ENCODE measurements at regions not wholly inside any gene's neighbourhood (a gene's known extent, or its start where the extent isn't known, plus 50 kb on each side); places are given as distances from the start of the nearest gene placed in this dataset.

GRCh38 chr17:36732351-36732750 is 131.0 kb downstream of the MRM1 start:
- H3K4me2 ChIP-seq (ENCODE audit: insufficient read depth in 1 of 2, low read depth in 2 of 2, low read length in 2 of 2), result peak overlapping the region; percentile 52 to 64; a peak in 3 of 4 replicates
- H3K14ac ChIP-seq (ENCODE audit: insufficient read length), result no peak overlapping the region
- no peak for FAIRE-seq
- WGBS, 2 experiments (ENCODE audit: extremely low coverage in 1 of 2, insufficient coverage in 1 of 2, insufficient read length in 1 of 2, insufficient replicate concordance in 2 of 2, low coverage in 1 of 2, low lambda C conversion rate in 2 of 2, missing lambda C conversion rate in 1 of 2), result 83 to 100% methylated on average over 2 to 5 of the region's 5 CpGs
- no peak overlapping the region for H4K5ac ChIP-seq (ENCODE audit: insufficient read length, low read depth, low read length)
- no peak overlapping the region for H3K9ac ChIP-seq (replicated peaks in 1 of 4; ENCODE audit: extremely low read depth in 1 of 4, low read depth in 3 of 4, low read length in 3 of 4)
- no peaks in the 10 kb centered on the region for H3K9me3 ChIP-seq (ENCODE audit: insufficient read depth in 2 of 2, low read depth in 1 of 2, low read length in 1 of 2)
- no peak overlapping the region for H4K8ac ChIP-seq (ENCODE audit: extremely low read depth, insufficient read depth, low read length)
- no peak for DNase-seq (ENCODE audit: low read depth in 1 of 2, low spot score in 2 of 2)
- 0 out of 2 replicates have a peak overlapping the region, but pooled peaks have one; percentile 24 for H2BK5ac ChIP-seq (ENCODE audit: low read depth, low read length)
- no peak overlapping the region for H3K27ac ChIP-seq (ENCODE audit: low read depth, low read length)
- H3K4ac ChIP-seq (replicated peaks; ENCODE audit: insufficient read length, low read depth, low read length), result peak overlapping the region; percentile 81
- peak overlapping the region in 1 of 4 experiments; percentile 23; a peak in 1 of 8 replicates for H3K4me3 ChIP-seq (ENCODE audit: extremely low read depth in 1 of 4, insufficient read depth in 2 of 4, low read depth in 3 of 4, low read length in 4 of 4)
- peak overlapping the region; percentile 83 for H4K91ac ChIP-seq (replicated peaks; ENCODE audit: insufficient read length, low read length)
- peak overlapping the region; percentile 89 for H2BK120ac ChIP-seq (replicated peaks; ENCODE audit: low read depth, low read length)
- ChIA-PET POLR2A (ENCODE audit: partially characterized antibody) (interaction anchor here (0.8 to 2.3 kb wide), 3 partner anchors 8 to 17 kb away, joined by 3 to 8 read pairs (median 6); no protein-coding TSS in a partner anchor), CTCF (ENCODE audit: partially characterized antibody) (interaction anchor here (0.6 kb wide), 1 partner anchor 116 kb away, joined by 3 read pairs; no protein-coding TSS in a partner anchor)
- no peak overlapping the region for H2BK12ac ChIP-seq (ENCODE audit: low read depth, low read length)
- H3K56ac ChIP-seq (replicated peaks; ENCODE audit: insufficient read length, low read depth, low read length), result peak overlapping the region; percentile 60
- no peaks in the 10 kb centered on the region for H3K79me1 ChIP-seq (ENCODE audit: low read depth, low read length)
- H4K20me1 ChIP-seq (replicated peaks in 1 of 2; ENCODE audit: control insufficient read depth in 1 of 2, insufficient read depth in 2 of 2, low read length in 2 of 2), result no peaks in the 10 kb centered on the region
- peak overlapping the region; percentile 40; the same call in 1 of the 2 replicates for H2AK5ac ChIP-seq (ENCODE audit: low read depth, low read length)
- peaks cover 0 to 7% (median 4%) of the 10 kb centered on the region in 4 experiments; a peak in 4 of 7 replicates for H3K27me3 ChIP-seq (replicated peaks in 1 of 4; ENCODE audit: control insufficient read depth in 3 of 4, extremely low read depth in 1 of 4, insufficient read depth in 3 of 4, low read length in 3 of 4)
- peaks cover 9% of the 10 kb centered on the region; the same call in 1 of the 2 replicates for H3K23me2 ChIP-seq (ENCODE audit: low read depth, low read length)
- no peak overlapping the region for H2AFZ ChIP-seq (ENCODE audit: low read length)
- no peaks in the 10 kb centered on the region for H3K36me3 ChIP-seq (ENCODE audit: control insufficient read depth in 2 of 4, insufficient read depth in 4 of 4, low read length in 3 of 4)
- H3K79me2 ChIP-seq (ENCODE audit: control insufficient read depth in 1 of 2, insufficient read depth in 2 of 2, low read length in 2 of 2), result no peaks in the 10 kb centered on the region
- H2BK20ac ChIP-seq (ENCODE audit: low read length), result peak overlapping the region; percentile 0; the same call in 1 of the 2 replicates
- H2BK15ac ChIP-seq (ENCODE audit: low read length), result peak overlapping the region; percentile 40; the same call in 1 of the 2 replicates
- H3K23ac ChIP-seq (ENCODE audit: insufficient read length), result no peak overlapping the region
- no peak overlapping the region; the same call in 1 of the 2 replicates for H3K18ac ChIP-seq (ENCODE audit: extremely low read depth, low read length)
- H3K4me1 ChIP-seq (replicated peaks in 1 of 4; ENCODE audit: control insufficient read depth in 3 of 4, insufficient read depth in 4 of 4, low read length in 3 of 4), result peaks cover 9 to 36% (median 20%) of the 10 kb centered on the region in 4 experiments
- no peak for TF ChIP-seq NANOG (IDR thresholded peaks at IDR 0.05; ENCODE audit: insufficient read depth, low read depth, low read length, poor library complexity, severe bottlenecking)
- TF ChIP-seq KDM5A (IDR thresholded peaks at IDR 0.05; ENCODE audit: low read length), result no peak
- no peak for TF ChIP-seq USF2 (IDR thresholded peaks at IDR 0.05; ENCODE audit: low read length)
- TF ChIP-seq SP2 (IDR thresholded peaks at IDR 0.05; ENCODE audit: low read length), result no peak
- no peak for TF ChIP-seq CTBP2 (IDR thresholded peaks at IDR 0.05; ENCODE audit: borderline replicate concordance, insufficient read depth, insufficient read length, low read length)
- TF ChIP-seq SRF (IDR thresholded peaks at IDR 0.05; ENCODE audit: low read depth, low read length), result no peak
- TF ChIP-seq TEAD4 (IDR thresholded peaks at IDR 0.05; ENCODE audit: low read depth, low read length), result no peak
- TF ChIP-seq POU5F1 (IDR thresholded peaks at IDR 0.05; ENCODE audit: low read depth, low read length), result no peak
- no peak for TF ChIP-seq RNF2 (IDR thresholded peaks at IDR 0.05; ENCODE audit: borderline replicate concordance, low read depth, low read length, missing control alignments, poor library complexity, severe bottlenecking)
- no peak for TF ChIP-seq TBP (IDR thresholded peaks at IDR 0.05; ENCODE audit: low read depth, low read length)
- no peak for TF ChIP-seq NRF1 (IDR thresholded peaks at IDR 0.05; ENCODE audit: low read depth, low read length)
- TF ChIP-seq BACH1 (IDR thresholded peaks at IDR 0.05; ENCODE audit: low read length), result no peak
- TF ChIP-seq SP1 (IDR thresholded peaks at IDR 0.05; ENCODE audit: low read depth, low read length), result no peak
